ENCODE measurements at regions not wholly inside any gene's neighbourhood (a gene's known extent, or its start where the extent isn't known, plus 50 kb on each side); places are given as distances from the start of the nearest gene placed in this dataset.

DNA sequence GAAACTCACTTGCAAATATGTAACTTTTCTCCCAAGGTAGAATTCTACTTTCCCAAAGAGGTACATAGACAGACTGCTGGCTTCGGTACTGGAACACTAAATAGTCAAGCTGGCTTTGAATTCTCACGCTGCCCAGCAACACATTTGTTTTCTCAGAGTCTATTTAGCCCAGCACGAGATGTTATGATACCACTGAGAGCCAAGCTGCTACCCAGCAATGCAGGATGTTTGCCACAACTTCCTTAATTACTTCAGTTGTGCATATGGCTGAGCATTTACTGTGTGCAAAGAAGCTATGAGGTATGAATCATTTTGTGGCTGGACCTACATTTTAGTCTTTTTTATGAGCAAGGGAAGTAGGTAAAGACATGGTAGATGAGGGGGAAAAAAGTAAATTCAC lies 793.2 kb downstream of the PLA2G4A start:
- TF ChIP-seq, protein P1, sequence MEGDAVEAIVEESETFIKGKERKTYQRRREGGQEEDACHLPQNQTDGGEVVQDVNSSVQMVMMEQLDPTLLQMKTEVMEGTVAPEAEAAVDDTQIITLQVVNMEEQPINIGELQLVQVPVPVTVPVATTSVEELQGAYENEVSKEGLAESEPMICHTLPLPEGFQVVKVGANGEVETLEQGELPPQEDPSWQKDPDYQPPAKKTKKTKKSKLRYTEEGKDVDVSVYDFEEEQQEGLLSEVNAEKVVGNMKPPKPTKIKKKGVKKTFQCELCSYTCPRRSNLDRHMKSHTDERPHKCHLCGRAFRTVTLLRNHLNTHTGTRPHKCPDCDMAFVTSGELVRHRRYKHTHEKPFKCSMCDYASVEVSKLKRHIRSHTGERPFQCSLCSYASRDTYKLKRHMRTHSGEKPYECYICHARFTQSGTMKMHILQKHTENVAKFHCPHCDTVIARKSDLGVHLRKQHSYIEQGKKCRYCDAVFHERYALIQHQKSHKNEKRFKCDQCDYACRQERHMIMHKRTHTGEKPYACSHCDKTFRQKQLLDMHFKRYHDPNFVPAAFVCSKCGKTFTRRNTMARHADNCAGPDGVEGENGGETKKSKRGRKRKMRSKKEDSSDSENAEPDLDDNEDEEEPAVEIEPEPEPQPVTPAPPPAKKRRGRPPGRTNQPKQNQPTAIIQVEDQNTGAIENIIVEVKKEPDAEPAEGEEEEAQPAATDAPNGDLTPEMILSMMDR (IDR thresholded peaks at IDR 0.05) = no peak
- no peak for TF ChIP-seq POLR2A (IDR thresholded peaks at IDR 0.05)

All from esophagus squamous epithelium (tissue), 4 donors.